CD8-positive, alpha-beta memory T cell (primary cell): ENCODE measurements at regions not wholly inside any gene's neighbourhood (a gene's known extent, or its start where the extent isn't known, plus 50 kb on each side); places are given as distances from the start of the nearest gene placed in this dataset.

Experiments used
- CTCF ChIA-PET: fragments of 350-600 bp; sonication (Branson Sonifier 250); formaldehyde crosslinking; loops from one replicate; lab custom pipeline; 2021; ENCODE audit warnings: antibody characterized with exemption; lab: Charles Lee
- POLR2A ChIA-PET: fragments of 350-600 bp; sonication (Branson Sonifier 250); formaldehyde crosslinking; loops from one replicate; lab custom pipeline; 2021; ENCODE audit warnings: antibody characterized with exemption; lab: Charles Lee
- DNase-seq, 5 donors: peaks; one replicate each; pipeline versions ENCODE4 v3.0.0 to v3.0.0-alpha.2; 2020 to 2022; ENCODE audit warnings: mixed read lengths in 1 of 5
- H3K27ac ChIP-seq: one replicate; pipeline ENCODE4 v1.7.0; 2013; ENCODE audit warnings: low read depth, mild to moderate bottlenecking, low read length, moderate library complexity
- H3K27me3 ChIP-seq: 2 replicates; pipeline ENCODE4 v1.7.0; 2013; ENCODE audit warnings: low read length, mild to moderate bottlenecking; ENCODE audit not compliant: insufficient read depth, poor library complexity, severe bottlenecking
- H3K36me3 ChIP-seq: 2 replicates; pipeline ENCODE4 v1.7.0; 2013; ENCODE audit warnings: mild to moderate bottlenecking, low read length, moderate library complexity; ENCODE audit not compliant: insufficient read depth
- H3K4me1 ChIP-seq: 2 replicates; pipeline ENCODE4 v1.7.0; 2013; ENCODE audit warnings: mild to moderate bottlenecking, low read length, moderate library complexity; ENCODE audit not compliant: insufficient read depth
- H3K4me3 ChIP-seq: 2 replicates; pipeline ENCODE4 v1.7.0; 2013; ENCODE audit warnings: mild to moderate bottlenecking, low read length
- H3K9me3 ChIP-seq: 2 replicates; pipeline ENCODE4 v1.7.0; 2013; ENCODE audit warnings: mild to moderate bottlenecking, low read length
- H3K27ac Mint-ChIP-seq, 8 donors: one replicate each; pipeline ENCODE4 v1.8.0; 2020 to 2021; ENCODE audit warnings: mixed read lengths in 8 of 8, mild to moderate bottlenecking in 6 of 8, inconsistent platforms in 3 of 8, moderate library complexity in 3 of 8
- H3K27me3 Mint-ChIP-seq, 2 donors: one replicate each; pipeline ENCODE4 v1.8.0; 2020 to 2021; ENCODE audit warnings: mixed read lengths in 2 of 2, mild to moderate bottlenecking in 1 of 2, moderate library complexity in 1 of 2
- H3K36me3 Mint-ChIP-seq, 3 donors: one replicate each; pipeline ENCODE4 v1.8.0; 2020 to 2021; ENCODE audit warnings: mixed read lengths in 3 of 3, inconsistent platforms in 1 of 3, mild to moderate bottlenecking in 1 of 3
- H3K4me1 Mint-ChIP-seq, 3 donors: one replicate each; pipeline ENCODE4 v1.8.0; 2020 to 2021; ENCODE audit warnings: mixed read lengths in 3 of 3, inconsistent platforms in 1 of 3, mild to moderate bottlenecking in 1 of 3
- H3K4me3 Mint-ChIP-seq, 7 donors: one replicate each; pipeline ENCODE4 v1.8.0; 2020 to 2021; ENCODE audit warnings: mixed read lengths in 7 of 7, mild to moderate bottlenecking in 6 of 7, moderate library complexity in 4 of 7, inconsistent platforms in 2 of 7
- H3K9me3 Mint-ChIP-seq, 5 donors: one replicate each; pipeline ENCODE4 v1.8.0; 2020 to 2022; ENCODE audit warnings: mixed read lengths in 5 of 5, mild to moderate bottlenecking in 3 of 5, moderate library complexity in 2 of 5, inconsistent platforms in 1 of 5

- ChIA-PET CTCF (no interaction called here), POLR2A (no interaction called here)
- Mint-ChIP-seq H3K4me3 (no peak overlapping the region), H3K27ac (no peak overlapping the region), H3K36me3 (no peaks in the 10 kb centered on the region), H3K4me1 (no peaks in the 10 kb centered on the region), H3K9me3 (peaks cover 2 to 18% (median 3%) of the 10 kb centered on the region in 5 donors), H3K27me3 (no peaks in the 10 kb centered on the region)
- H3K27ac ChIP-seq: no peak overlapping the region
- DNase-seq: no peak
- H3K36me3 ChIP-seq: no peaks in the 10 kb centered on the region
- H3K9me3 ChIP-seq: no peaks in the 10 kb centered on the region
- H3K4me1 ChIP-seq: no peaks in the 10 kb centered on the region
- H3K27me3 ChIP-seq: no peaks in the 10 kb centered on the region
- no peak overlapping the region for H3K4me3 ChIP-seq
Observed at GRCh38 chr6:115120391-115120790, 777.6 kb upstream of the HS3ST5 start.

- no peaks in the 10 kb centered on the region for H3K36me3 ChIP-seq
- H3K9me3 ChIP-seq: no peaks in the 10 kb centered on the region
- ChIA-PET POLR2A (no interaction called here), CTCF (no interaction called here)
- Mint-ChIP-seq H3K27ac (no peak overlapping the region), H3K27me3 (no peaks in the 10 kb centered on the region), H3K36me3 (peaks cover 0 to 1% (median 0%) of the 10 kb centered on the region in 3 donors), H3K4me3 (no peak overlapping the region), H3K4me1 (no peaks in the 10 kb centered on the region), H3K9me3 (peaks cover 0 to 26% (median under 1%) of the 10 kb centered on the region in 5 donors)
- H3K4me1 ChIP-seq: no peaks in the 10 kb centered on the region
- H3K27ac ChIP-seq: no peak overlapping the region
- DNase-seq: no peak
- H3K27me3 ChIP-seq: no peaks in the 10 kb centered on the region
- H3K4me3 ChIP-seq: no peak overlapping the region
Observed at GRCh38 chr6:115091461-115091860, 748.6 kb upstream of the HS3ST5 start.

- no peak overlapping the region for H3K4me3 ChIP-seq
- Mint-ChIP-seq H3K4me3 (no peak overlapping the region), H3K27ac (no peak overlapping the region), H3K9me3 (peaks cover 9 to 22% (median 11%) of the 10 kb centered on the region in 5 donors), H3K36me3 (no peaks in the 10 kb centered on the region), H3K4me1 (no peaks in the 10 kb centered on the region), H3K27me3 (no peaks in the 10 kb centered on the region)
- H3K9me3 ChIP-seq: no peaks in the 10 kb centered on the region
- H3K27me3 ChIP-seq: no peaks in the 10 kb centered on the region
- no peak for DNase-seq
- ChIA-PET CTCF (no interaction called here), POLR2A (no interaction called here)
- no peaks in the 10 kb centered on the region for H3K4me1 ChIP-seq
- H3K36me3 ChIP-seq: no peaks in the 10 kb centered on the region
- no peak overlapping the region for H3K27ac ChIP-seq
Observed at GRCh38 chr6:115078555-115078954, 735.7 kb upstream of the HS3ST5 start.

GRCh38 chr6:115071962-115072361 is 729.1 kb upstream of the HS3ST5 start:
- Histone ChIP-seq H3K36me3 (no peaks in the 10 kb centered on the region), H3K4me1 (no peaks in the 10 kb centered on the region), H3K27me3 (no peaks in the 10 kb centered on the region), H3K4me3 (no peak overlapping the region), H3K27ac (no peak overlapping the region), H3K9me3 (no peaks in the 10 kb centered on the region)
- Mint-ChIP-seq H3K27me3 (no peaks in the 10 kb centered on the region), H3K4me1 (no peaks in the 10 kb centered on the region), H3K27ac (no peak overlapping the region), H3K36me3 (no peaks in the 10 kb centered on the region), H3K4me3 (no peak overlapping the region), H3K9me3 (peaks cover 3 to 23% (median 5%) of the 10 kb centered on the region in 5 donors)
- DNase-seq: no peak
- CTCF ChIA-PET: no interaction called here
- POLR2A ChIA-PET: no interaction called here

DNA sequence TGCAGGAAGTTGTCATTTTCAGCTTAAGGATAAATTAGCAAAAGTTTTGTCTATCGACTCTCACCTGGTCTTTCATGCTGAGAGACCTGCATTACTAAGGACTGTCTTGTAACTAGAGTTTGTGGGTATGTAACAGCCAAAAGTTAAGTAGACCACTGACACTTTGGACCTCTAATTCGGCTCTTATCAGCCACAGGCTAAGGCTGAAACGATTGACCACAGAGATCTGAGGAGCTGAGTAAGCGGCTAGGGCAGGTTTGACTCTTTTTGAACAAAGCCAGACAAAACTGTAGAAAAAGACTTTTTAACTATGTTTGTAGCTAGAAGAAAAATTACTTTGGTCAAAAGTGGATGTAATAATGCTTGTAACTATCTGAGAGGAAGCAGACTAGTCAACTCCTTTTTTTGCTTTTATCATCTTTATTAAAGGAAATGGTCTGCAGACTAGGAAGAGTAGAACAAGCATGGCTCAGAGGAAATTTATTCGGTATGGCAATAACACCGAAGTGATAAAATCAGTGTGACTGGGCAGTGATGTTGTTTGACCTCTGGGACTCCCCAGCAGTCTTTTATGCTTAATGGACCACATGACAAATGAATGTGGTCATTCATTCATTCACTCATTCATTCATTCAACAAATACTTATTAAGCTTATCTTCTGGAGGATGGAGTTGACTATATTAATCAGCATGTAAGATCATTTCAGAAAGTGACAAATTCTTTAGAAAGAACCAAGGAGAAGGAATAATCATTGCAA is 725.0 kb upstream of the HS3ST5 start:
- no peak overlapping the region for H3K27ac Mint-ChIP-seq
- POLR2A ChIA-PET: no interaction called here
- H3K36me3 ChIP-seq: no peaks in the 10 kb centered on the region
- no peaks in the 10 kb centered on the region for H3K9me3 ChIP-seq
- CTCF ChIA-PET: no interaction called here
- H3K36me3 Mint-ChIP-seq: no peaks in the 10 kb centered on the region
- H3K27me3 Mint-ChIP-seq: no peaks in the 10 kb centered on the region
- no peaks in the 10 kb centered on the region for H3K4me1 ChIP-seq
- no peak overlapping the region for H3K27ac ChIP-seq
- no peak for DNase-seq
- H3K27me3 ChIP-seq: no peaks in the 10 kb centered on the region
- peaks cover 0 to 12% (median 3%) of the 10 kb centered on the region in 5 donors for H3K9me3 Mint-ChIP-seq
- no peaks in the 10 kb centered on the region for H3K4me1 Mint-ChIP-seq
- H3K4me3 ChIP-seq: no peak overlapping the region
- no peak overlapping the region for H3K4me3 Mint-ChIP-seq

DNA sequence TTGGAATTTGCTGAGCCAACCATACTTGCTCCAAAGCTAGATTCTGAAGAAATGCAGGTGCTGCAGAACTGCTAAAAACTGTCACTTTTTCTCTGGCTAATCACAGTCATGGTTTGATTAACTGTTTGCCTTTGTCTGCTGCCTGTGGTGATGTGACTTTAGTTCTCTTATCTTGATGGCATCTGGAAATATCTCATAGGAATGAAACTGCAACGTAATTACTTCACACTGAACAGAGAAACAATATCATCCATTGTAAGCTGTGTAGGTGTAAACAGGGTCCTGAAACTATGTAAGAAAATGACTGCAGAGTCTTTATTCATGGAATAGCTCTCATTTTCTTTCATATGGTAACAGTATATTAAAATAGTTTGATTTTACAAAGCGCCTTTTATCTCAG is 721.9 kb upstream of the HS3ST5 start:
- H3K4me3 Mint-ChIP-seq: no peak overlapping the region
- ChIA-PET POLR2A (no interaction called here), CTCF (no interaction called here)
- no peaks in the 10 kb centered on the region for H3K4me1 ChIP-seq
- H3K27me3 ChIP-seq: no peaks in the 10 kb centered on the region
- no peak overlapping the region for H3K27ac ChIP-seq
- H3K27ac Mint-ChIP-seq: no peak overlapping the region
- H3K4me1 Mint-ChIP-seq: no peaks in the 10 kb centered on the region
- H3K9me3 Mint-ChIP-seq: peaks cover 0 to 19% (median 0%) of the 10 kb centered on the region in 5 donors
- no peaks in the 10 kb centered on the region for H3K36me3 ChIP-seq
- H3K27me3 Mint-ChIP-seq: no peaks in the 10 kb centered on the region
- no peak for DNase-seq
- no peaks in the 10 kb centered on the region for H3K36me3 Mint-ChIP-seq
- no peak overlapping the region for H3K4me3 ChIP-seq
- no peaks in the 10 kb centered on the region for H3K9me3 ChIP-seq

- peaks cover 0 to 19% (median 3%) of the 10 kb centered on the region in 5 donors for H3K9me3 Mint-ChIP-seq
- POLR2A ChIA-PET: no interaction called here
- no peak overlapping the region for H3K4me3 Mint-ChIP-seq
- Histone ChIP-seq H3K27me3 (no peaks in the 10 kb centered on the region), H3K4me3 (no peak overlapping the region), H3K9me3 (no peaks in the 10 kb centered on the region), H3K4me1 (no peaks in the 10 kb centered on the region), H3K27ac (no peak overlapping the region), H3K36me3 (no peaks in the 10 kb centered on the region)
- H3K4me1 Mint-ChIP-seq: no peaks in the 10 kb centered on the region
- no peak for DNase-seq
- H3K27me3 Mint-ChIP-seq: no peaks in the 10 kb centered on the region
- H3K27ac Mint-ChIP-seq: no peak overlapping the region
- no peaks in the 10 kb centered on the region for H3K36me3 Mint-ChIP-seq
- CTCF ChIA-PET: no interaction called here
Observed at GRCh38 chr6:115060581-115060980, 717.8 kb upstream of the HS3ST5 start.

DNA sequence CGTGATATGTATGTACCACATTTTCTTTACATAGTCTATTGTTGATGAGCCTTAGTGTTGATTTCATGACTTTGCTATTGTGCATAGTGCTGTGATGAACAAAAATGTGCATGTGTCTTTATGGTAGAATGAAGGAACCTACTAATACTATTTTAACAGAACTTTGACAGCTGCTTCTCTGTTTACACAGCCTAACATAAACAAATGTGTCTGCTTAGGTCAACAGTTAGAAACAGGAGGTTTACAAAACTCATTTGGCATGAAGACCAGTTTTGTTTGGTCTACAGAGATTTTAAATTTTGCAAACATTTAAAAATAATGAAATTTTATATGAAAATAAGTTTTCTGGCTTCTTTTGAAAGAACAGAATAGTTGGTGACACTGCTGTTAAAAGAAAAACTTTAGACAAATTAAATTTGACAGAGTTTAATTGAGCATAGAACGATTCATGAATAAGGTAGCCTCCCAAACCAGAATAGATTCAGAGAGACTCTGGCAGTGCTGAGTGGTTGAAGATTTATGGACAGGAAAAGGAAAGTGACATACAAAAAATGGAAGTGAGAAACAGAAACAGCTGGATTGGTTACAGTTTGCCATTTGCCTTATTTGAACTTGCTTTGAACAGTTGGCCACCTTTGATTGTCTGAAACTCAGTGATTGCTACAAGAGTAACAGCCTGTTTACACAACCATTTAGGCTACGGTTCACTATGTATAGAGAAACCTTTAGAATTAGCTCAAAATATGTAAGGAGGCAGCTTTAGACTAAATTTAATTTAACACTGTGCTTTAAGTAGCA is 715.8 kb upstream of the HS3ST5 start:
- Mint-ChIP-seq H3K4me1 (no peaks in the 10 kb centered on the region), H3K27ac (no peak overlapping the region), H3K9me3 (peaks cover 3 to 26% (median 4%) of the 10 kb centered on the region in 5 donors), H3K36me3 (no peaks in the 10 kb centered on the region), H3K27me3 (no peaks in the 10 kb centered on the region), H3K4me3 (no peak overlapping the region)
- POLR2A ChIA-PET: no interaction called here
- no peak for DNase-seq
- no peaks in the 10 kb centered on the region for H3K9me3 ChIP-seq
- H3K36me3 ChIP-seq: no peaks in the 10 kb centered on the region
- H3K4me3 ChIP-seq: no peak overlapping the region
- H3K4me1 ChIP-seq: no peaks in the 10 kb centered on the region
- H3K27me3 ChIP-seq: no peaks in the 10 kb centered on the region
- no peak overlapping the region for H3K27ac ChIP-seq
- CTCF ChIA-PET: no interaction called here
